T-helper 9 cell (primary cell): ENCODE measurements at regions not wholly inside any gene's neighbourhood (a gene's known extent, or its start where the extent isn't known, plus 50 kb on each side); places are given as distances from the start of the nearest gene placed in this dataset.

ENCODE experiments used
- DNase-seq: peaks from one replicate; pipeline ENCODE4 v3.0.0-alpha.2; 2020

DNA sequence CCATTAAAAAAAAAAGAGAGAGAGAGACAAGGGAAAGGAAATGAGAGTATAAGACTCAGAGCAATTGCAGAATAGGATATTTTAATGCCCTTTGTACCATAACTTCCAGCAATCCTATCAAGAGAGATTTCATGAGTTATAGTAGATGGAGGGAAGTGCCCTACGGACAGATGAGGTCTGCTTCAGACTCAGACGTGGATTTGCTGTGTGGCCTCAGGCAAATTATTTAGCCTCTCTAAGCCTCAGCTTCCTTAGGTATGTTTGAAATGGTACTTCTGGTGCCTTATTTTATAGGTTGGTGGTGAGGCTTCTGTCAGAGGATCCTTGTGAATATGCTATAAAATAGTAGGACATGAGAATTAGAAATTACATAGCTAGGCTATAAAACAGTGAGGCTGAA is 448.2 kb downstream of the EDEM1 start:
- DNase-seq = no peak

DNA sequence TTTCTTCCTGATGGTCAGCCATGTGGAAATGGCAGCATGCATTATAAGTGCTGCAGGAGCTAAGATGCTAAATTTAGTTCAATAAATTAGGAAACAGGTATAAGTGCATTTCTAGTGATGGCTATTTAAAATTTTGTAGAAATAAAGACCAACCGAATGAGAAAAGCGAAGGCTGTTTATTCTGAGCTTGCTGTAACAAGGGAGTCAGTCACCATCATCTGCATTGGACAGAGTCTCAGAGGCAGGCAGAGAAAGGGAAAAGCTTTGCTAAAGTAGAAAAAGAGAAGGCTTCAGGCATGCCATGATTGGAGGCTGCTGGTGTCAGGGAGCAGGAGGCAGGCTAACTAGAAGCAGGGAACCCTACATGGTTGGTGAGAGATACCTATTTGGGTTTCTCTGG is 451.0 kb downstream of the EDEM1 start:
- DNase-seq = no peak

DNA sequence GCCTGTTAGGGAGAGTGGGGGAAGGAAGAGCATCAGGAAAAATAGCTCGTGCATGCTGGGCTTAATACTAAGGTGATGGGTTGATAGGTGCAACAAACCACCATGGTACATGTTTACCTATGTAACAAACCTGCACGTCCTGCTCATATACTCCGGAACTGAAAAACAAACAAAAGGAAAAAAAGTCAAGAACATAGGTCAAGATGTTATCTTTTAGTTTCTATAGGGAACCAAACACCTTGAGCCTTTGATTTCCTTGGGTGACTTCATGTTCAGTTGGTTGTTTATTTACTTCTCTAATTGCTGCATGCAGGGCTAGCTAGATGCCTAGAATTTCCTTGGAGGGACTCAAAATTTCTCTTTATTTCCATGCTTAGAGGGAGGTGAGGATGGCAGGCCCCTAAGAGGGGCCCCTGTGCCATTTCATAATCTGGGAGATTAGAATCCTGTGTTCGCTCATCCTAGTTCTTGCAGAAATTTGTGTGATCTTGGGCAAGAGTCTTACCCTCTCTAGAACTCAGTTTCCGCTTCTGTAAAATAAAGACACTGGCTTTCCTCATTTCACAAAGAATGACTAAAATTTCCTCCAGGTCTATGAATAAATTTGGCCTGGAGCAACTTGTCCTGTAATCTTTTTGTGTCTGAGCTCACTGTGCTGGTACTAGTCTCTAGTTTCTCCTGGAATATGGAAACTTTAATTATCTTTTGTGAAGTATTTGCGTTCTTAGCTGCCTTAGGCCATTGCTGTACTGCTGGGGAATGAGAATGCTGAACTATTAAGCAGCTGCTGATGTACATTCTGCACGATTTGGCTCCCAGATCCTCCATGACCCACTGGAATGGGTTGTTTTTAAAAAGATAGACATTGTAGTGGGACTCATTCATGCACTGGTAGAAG is 457.5 kb downstream of the EDEM1 start:
- DNase-seq = no peak

DNA sequence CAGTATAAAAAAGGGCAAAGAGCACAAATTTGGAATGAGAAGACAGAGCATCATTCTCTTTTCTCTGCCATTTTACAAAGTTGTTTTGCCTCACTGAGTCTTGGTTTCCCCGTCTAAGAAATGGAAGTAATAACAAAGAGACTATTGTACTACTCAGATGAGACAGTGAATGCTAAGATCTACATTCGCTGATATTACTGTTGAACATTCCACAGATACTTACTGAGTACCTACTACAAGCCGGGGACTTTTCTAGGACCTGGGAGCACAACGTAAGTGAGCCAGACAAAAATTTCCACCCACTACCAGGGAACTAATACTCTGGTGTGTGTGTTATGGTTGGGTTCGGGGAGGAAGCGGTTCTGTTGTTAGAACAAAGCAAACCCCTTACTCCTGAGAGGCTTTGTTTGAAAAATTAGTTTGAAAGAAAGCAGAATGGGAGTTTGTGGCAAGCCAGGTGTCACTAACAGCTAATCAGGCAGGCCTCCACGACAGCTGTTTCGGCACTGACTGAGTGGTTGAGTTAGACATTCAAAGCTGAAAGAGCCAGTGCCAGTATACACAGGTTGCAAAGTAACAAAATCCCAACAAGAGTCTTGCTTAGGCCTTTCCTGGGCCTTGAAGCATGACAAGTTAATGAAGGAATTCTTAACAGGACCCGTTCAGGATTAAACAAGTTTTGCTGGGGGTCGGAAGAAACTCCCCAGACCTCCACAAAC is 458.3 kb downstream of the EDEM1 start:
- no peak for DNase-seq

GRCh38 chr3:5650303-5650702 is 462.8 kb downstream of the EDEM1 start:
- no peak for DNase-seq

GRCh38 chr3:5651351-5651750 is 463.8 kb downstream of the EDEM1 start:
- DNase-seq = no peak

DNA sequence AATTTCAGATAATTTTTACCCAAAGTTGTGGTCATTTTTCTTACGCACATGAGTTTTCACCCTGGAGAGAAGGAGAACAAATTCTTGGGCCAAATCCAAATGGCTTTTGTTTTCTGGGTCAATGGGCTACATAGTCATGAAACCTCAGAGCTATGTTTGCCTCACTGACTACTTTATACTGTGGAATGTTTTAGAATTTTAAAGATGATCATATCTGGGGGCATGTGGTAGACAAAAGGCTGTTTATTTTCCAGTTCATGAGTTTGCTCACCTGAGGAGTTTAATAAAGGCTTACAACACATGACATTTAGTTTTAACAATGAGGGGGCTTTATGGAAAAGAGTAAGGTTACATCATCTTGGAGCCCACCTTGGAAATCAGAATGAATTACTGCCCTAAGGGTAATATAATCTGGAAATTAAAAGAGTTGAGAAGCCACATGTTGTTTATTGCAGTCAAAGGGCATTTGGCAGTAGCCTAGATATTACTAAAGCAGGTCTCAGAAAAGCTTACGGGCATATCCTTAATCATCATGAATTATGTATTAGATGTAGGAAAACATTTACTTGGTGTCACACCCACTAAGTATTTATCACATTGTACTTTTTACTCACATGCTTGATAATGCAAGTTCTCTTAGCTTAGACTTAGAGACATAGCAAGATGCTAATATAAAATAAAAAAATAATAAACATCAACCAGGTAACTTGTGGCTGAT is 466.1 kb downstream of the EDEM1 start:
- no peak for DNase-seq

GRCh38 chr3:5657106-5657505 is 469.6 kb downstream of the EDEM1 start:
- no peak for DNase-seq

DNA sequence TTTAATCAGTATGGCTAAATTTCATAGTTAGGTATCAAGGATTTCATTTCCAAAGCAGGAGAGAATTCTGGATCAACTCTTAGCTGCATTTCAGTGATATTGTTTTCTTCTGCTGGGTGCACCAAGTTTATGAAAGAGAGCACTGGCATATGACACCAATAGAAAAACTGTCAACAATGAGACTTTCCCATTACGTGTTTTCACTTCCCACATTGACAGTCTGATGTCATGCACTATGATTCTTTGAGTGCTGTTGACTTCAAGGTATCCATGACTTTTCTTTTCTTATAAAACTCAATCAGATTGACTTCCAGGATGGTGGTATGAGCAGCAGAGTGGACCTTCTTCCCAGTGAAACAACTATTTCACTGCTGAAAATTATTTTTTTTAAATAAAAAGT is 476.1 kb downstream of the EDEM1 start:
- DNase-seq = no peak

DNA sequence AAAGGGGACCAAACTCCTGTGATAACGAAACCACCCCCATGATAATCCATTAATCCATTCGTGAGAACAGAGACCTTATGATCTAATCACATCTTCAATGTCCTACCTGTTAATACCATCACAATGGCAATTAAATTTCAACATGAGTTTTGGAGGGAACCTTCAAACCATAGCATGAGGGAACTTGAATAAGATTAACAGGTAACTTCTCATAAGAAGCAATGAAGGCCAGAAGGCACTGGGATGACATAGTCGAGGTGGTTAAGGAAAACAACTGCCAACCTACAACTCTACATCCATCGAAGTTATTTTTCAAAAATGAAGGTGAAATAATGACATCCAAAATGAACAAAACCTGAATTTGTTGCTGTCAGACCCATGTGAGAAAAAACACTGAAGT is 478.9 kb downstream of the EDEM1 start:
- DNase-seq = no peak

- no peak for DNase-seq
These were observed 486.0 kb downstream of the EDEM1 start for GRCh38 chr3:5673521-5673920.

DNA sequence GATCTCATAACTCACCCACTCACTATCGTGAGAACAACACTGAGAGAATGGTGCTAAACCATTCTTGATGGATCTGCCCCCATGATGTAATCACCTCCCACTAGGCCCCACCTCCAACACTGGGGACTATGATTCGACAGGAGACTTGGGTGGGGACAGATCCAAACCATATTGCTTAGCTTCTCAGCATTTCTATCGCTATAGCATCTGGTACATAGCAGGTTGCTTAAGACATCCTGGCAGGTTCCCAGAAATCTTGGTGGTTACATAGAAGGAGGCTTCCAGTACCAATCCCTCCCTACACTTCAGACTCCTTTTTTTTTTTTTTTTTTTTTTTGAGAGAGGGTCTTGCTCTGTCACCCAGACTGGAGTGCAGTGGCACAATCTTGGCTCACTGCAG is 487.8 kb downstream of the EDEM1 start:
- no peak for DNase-seq

DNA sequence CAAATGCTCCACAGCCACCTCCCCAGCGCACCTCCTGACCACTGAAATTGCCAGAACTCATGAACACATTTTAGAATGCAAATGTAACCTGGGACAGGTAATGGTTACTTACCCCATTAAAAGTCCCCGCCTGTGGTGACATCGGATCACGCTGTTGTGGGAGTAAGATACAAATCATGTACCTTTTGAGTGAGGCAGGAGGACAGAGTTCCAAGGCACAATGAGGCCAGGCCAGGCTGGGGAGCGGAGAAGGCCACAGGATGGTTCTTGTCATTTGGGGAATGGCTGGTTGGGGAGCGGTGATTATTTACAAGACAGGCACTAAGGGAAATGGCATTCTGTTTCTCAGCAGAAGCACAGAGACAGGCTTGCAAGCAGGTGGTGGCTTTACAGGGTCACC is 490.0 kb downstream of the EDEM1 start:
- DNase-seq = no peak

DNA sequence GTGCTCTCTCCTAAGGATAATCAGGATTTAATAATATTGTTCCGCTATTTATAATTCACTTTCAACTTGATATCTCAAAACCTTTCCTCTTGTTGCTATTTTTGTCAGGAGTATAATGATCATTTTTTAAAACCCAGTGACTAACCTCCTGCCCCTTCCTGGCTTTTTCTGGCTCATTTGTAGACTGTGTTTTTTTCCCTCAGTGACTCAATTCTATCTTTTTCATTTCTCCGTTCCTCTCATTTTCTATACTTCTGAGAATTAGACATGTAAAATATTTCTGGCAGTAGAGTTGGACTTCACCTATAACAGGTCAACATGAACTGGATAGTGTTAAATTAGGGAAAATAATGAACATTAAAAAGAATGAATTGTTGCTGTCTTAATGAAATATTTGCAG is 490.7 kb downstream of the EDEM1 start:
- DNase-seq = no peak

DNA sequence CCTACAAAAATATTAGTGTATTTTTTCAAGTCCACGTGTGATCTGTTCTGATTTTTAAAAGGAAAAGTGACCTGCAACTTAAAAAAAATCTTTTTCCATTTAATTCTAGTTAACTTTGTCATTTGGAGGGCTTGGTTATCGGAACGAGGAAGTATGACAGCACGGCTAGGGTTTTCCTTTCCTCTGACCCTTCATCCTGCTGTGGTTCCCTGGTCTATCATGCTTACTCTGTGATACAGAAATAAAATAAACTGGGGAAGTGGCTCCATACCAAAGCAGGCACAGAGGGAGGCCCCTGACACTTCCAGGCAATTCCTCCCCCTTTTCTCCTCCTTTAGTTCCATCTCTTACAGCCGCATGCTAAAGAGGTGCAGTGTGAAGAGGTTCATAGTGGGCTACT is 491.3 kb downstream of the EDEM1 start:
- DNase-seq = no peak

- DNase-seq = no peak
These were observed 499.7 kb downstream of the EDEM1 start for GRCh38 chr3:5687230-5687629.

DNA sequence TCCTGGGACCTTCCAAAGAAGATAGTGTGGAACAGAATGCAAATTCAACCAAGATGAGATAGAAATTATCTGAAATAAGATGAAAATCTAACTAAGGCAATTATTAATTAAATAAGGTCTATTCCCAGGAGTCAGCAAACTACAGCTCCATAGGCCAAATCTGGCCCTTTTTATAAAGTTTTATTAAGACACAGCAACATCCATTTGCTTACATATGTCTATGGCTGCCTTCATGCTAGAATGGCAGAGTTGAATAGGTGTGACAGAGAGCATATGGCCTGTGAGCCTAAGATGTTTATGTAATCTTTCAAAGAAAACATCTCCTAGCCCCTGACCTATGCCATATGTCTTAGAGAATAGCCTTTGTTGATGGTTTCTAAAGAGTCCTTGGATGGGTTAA is 503.0 kb downstream of the EDEM1 start:
- no peak for DNase-seq

GRCh38 chr3:5690904-5691532 is 503.5 kb downstream of the EDEM1 start:
- DNase-seq = no peak

GRCh38 chr3:5692446-5692845 is 504.9 kb downstream of the EDEM1 start:
- DNase-seq = no peak

DNA sequence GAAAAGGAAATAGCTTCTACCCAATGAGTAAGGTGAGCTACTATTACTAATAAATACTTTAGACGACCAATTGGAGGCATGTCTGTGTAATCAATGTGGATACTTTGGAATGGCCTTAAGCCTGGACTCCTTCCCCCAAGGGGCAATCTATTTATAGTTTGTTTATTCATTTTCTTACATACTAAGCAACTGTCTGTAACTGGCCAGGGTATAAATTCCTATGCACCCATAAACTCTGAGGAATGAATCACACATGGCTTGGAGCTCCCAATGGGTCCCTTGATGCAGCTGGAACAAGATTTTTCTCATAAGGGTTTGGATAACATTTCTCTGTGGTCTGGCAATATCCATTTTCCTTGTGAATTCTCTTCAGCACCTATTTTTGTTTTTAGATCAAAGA is 506.8 kb downstream of the EDEM1 start:
- no peak for DNase-seq

DNA sequence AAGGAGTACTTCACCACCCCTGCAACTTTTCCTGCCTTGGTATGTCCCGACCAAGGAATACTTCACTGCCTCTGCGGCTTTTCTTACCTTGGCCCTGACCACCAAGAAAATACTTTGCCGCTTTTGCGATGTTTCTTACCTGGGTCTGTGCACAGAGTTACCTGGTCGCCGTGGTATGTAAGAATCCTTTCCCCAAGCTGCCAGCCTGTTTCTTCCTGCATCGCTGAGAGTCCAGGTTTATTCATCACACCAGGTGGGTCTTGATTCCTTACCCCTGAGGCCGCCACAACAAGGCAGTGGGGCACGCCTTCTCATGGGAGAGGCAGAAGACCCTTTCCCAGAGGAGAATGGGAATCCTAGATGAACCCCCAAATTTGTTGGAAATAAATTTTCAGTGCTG is 511.3 kb downstream of the EDEM1 start:
- DNase-seq = no peak

GRCh38 chr3:5699313-5699712 is 511.8 kb downstream of the EDEM1 start:
- DNase-seq = no peak

GRCh38 chr3:5699811-5700210 is 512.3 kb downstream of the EDEM1 start:
- DNase-seq = no peak
